Right renal pelvis (tissue), 4 donors: ENCODE measurements at regions not wholly inside any gene's neighbourhood (a gene's known extent, or its start where the extent isn't known, plus 50 kb on each side); places are given as distances from the start of the nearest gene placed in this dataset.
A peak's percentile ranks its signal among the peaks of the same experiment; 100 is the strongest.

Source experiments
- DNase-seq, 4 donors: peaks; one replicate each; pipeline ENCODE4 v3.0.0-alpha.2; 2013; ENCODE audit warnings: low read depth in 4 of 4, low spot score in 3 of 4, missing footprints in 1 of 4

DNA sequence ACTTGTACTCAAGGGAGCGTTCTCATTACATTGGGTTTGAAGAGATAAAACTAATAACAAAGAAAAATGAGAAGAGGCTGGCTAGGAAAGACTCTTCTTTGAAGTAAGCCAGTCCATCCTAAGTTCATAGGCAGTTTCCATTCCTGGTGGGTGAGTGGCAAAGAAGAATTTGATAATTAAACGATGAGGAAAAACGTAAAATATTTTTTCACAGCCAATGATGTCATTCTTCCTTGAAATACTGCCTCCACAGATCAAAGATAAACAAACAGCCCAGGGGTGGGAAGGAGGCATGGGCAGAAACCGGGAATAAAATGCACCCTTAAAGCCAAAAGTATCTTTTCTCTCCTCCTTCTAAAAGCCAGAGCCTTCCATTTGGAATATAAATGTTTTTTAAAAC, 346.6 kb downstream of the PMP22 start:
- DNase-seq, result no peak

GRCh38 chr17:14910916-14911315, 354.2 kb downstream of the PMP22 start:
- DNase-seq, result no peak

DNA sequence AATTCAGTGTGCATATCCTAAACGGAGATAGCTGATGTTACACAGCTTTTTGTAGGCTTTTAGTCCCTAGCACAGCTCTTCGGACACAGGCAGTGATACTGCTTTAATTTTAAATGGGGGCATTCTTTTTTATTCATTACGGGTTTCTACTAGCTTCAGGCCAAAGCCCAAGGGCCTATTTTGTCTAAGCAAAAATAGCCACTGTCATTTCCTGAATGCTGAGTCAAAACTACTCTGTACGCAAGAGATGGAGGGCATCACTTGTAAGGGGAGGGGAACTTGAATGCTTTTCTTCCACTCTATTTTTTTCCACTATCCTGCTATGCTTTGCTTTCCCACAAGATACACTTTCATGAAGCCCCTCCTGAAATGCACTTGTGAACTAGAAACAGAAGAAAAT, 360.7 kb downstream of the PMP22 start:
- DNase-seq, result no peak

DNA sequence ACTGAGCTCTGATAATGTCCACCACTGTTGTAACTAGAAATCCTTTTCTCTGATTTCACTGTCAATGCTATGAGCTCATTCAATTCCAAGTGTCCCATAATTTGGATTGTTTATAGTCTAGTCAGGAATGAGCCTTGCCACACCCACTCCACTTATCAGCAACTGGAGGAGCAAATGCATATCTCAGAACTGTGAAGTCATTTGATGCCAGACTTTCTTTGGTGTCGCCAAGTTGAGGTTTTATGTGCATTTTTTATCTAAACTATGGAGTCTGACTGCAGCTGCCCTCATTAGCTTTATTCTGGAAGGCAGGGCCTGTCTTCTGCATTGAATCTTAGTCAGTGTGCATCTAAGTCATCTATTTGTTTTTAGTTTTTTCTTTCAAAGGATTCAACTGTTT, 361.3 kb downstream of the PMP22 start:
- DNase-seq, result no peak

- no peak for DNase-seq
Observed at GRCh38 chr17:14902803-14903202, 362.3 kb downstream of the PMP22 start.

DNA sequence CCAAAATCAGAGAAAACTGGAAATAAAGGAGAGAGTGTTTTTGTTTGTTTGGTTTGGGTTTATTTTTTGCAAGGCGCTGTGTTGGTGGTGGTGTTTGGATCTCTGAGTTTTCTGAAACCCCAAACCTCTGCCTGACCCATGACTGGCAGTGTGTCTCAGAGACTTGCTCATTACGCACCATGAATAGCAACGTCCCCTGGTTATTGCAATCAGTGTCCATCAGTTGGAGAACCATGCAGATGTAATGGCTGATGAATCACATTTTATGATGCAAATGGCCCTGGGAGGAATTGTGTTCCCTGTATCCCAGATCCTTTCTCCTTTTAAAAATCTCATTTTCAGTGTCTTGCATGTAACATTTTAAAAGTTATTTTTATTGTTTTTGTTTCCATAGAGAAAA, 362.8 kb downstream of the PMP22 start:
- DNase-seq, result no peak

DNA sequence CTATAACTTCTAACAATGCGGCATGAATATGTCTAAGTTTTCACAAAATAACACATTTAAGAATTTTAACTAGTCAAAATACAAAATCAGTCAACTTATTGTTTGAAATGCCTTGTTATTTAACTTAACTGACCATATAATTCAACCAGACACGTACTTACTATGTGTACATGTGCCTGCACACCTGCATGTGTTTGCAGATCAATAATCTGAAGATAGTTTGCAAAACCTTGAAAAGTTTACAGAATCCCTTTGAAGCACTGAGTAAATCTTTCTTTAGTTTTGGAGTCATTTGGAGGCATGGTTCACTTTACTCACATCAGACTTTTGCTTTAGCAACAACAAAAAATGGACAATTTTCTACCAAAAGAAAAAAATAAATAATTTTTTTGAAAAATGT, 363.8 kb downstream of the PMP22 start:
- no peak for DNase-seq

GRCh38 chr17:14886200-14886739, 378.9 kb downstream of the PMP22 start:
- DNase-seq, result no peak

- DNase-seq, result no peak
Observed at GRCh38 chr17:14882131-14882530, 383.0 kb downstream of the PMP22 start.

DNA sequence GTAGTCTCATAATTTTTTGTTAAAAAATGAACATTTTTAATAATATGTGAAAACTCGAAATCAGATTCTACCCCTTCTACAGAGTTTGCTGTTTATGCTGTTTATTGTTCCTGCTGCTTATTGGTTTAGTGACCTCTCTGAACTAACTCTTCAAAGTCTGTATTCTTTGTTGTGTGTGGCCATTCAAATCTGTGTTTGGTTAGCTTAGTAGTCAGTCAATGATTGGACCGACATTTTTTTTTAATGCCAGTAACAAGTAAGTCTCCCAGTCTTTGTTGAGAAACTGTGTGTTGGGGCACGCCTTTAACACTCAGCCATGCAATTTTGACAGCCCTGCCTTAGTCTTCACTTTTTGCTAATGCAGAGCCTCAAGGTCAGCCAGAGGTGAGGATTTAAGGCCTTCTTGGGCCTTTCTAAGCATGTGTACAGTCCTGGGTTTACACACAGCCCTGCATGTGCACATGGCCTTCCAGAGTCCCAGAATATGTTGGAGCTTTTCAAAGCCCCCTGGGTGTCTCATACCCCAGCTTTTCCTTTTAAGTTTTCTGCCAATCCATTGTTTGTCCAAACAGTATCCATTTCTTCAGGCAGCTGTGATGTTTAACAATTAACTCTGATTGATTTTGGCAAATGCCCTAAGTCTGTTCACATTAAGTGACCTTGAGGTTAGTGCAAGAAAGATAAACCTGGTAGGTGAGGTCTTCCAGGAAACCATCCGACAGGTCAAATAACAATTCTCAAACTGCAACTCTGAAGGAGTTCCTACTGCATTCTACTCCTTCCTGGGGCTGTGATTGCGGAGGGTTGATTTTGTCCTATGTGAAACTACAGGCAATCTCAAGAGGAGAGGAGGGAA, 389.3 kb downstream of the PMP22 start:
- DNase-seq, result no peak

- DNase-seq, result no peak
Observed at GRCh38 chr17:14873996-14874395, 391.1 kb downstream of the PMP22 start.

GRCh38 chr17:14873540-14873939, 391.6 kb downstream of the PMP22 start:
- DNase-seq, result no peak

DNA sequence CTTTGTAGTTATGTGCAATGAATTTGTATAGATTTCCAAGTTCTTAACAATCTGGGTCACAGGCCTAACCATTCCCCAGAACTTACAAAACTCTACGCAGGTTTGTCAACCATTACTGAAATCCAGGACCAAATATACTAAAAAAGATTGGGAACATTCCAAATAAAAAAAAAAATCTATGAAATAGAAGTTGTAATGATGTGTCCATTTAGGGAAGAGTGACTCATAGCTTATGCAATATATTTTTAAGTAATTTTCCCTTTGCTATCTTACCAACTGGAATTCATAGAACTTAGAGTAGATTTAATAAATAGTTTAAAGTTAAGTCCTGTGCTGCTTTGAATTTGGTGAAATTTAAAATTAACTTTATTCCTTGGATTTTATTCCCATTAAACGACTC, 393.2 kb downstream of the PMP22 start:
- no peak for DNase-seq

- no peak for DNase-seq
Observed at GRCh38 chr17:14866266-14866665, 398.9 kb downstream of the PMP22 start.

DNA sequence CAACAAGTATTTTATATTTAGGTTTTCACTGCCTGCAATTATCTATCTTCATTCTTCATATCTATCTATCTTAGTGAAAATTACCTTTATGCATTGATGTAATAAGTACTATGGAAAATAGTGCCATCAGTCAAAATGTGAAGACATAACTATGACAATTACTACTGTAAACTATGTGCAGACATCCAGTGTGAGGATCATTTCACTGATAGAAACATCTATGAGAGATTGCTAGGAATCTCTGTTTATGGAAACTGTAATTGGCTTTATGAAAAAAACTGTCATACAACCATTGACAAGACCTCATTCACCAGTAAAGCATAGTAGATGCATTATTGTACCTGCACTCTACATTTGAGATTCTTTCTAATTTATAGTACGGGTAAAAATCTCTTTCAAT, 401.0 kb downstream of the PMP22 start:
- DNase-seq, result no peak

- DNase-seq, result no peak
Observed at GRCh38 chr17:14859542-14859941, 405.6 kb downstream of the PMP22 start.

DNA sequence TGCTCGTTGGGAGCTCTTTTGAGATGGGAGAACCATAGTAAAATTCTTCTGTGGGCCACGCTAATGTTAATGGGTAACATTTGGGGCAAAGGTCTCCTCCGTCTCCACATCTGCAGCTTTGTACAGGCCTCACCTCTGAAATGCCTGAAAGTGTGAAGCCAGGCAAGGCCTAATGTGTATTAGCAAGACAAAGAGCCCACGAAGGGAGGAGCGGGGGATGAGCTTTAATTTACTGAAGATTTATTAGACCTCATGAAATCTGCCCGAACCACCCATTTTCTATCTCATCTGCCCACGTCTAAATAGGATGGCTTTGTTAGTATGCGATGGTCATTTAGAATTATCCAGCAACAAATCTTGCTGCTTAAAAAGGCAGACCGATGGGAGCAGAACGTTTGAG, 408.9 kb downstream of the PMP22 start:
- DNase-seq, result peak; percentile 11 to 54 (median 29)

GRCh38 chr17:14854691-14855090, 410.4 kb downstream of the PMP22 start:
- no peak for DNase-seq

DNA sequence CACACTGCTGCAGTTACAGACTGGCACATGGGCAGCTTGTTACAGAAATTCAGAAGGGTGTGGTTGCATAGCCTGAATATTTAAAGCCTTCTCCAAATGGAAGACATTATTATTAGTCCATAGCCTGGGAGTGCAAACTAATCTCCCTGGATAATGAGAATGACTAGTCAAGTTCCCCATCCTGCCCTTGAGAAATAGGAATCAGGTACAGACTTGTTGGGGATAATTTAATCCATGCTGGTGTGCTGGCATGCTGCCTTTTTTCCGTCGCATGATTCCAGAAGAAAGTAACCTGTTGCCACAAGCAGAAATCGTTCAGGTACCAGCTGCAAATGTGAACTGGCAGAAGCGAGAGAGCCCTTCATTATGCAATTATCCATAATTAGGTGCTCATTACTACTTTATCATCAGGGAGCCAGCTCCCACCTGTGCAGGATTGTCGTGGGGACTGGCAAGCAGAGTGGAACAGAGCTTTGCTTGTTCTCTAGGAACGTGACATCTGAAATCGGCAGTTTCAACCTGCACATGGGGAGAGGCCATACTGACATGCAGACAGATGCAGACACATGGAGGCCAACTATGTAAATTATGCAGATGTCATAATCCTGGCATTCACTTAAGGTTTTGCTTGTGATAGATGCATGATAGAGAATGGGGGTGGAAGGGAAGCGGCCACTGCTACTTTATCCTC, 419.4 kb downstream of the PMP22 start:
- DNase-seq, result no peak

GRCh38 chr17:14843086-14843795, 421.9 kb downstream of the PMP22 start:
- no peak for DNase-seq

GRCh38 chr17:14840616-14841231, 424.4 kb downstream of the PMP22 start:
- DNase-seq, result no peak
